OCI-LY7 (cell line): ENCODE measurements at regions not wholly inside any gene's neighbourhood (a gene's known extent, or its start where the extent isn't known, plus 50 kb on each side); places are given as distances from the start of the nearest gene placed in this dataset.

Experiments used
- BruUV-seq: library from RNA; stranded (reverse); fragments of 400-500 nt; replicated peaks from 2 replicates; lab custom pipeline; 2021; lab: Mats Ljungman, UMichigan
- CTCF ChIA-PET: fragments of 300-600 bp; sonication (Branson Sonifier 250); formaldehyde crosslinking; loops from one replicate; lab custom pipeline; 2022; ENCODE audit warnings: antibody characterized with exemption; ENCODE audit not compliant: unreplicated experiment; lab: Charles Lee
- POLR2A ChIA-PET: fragments of 300-600 bp; sonication (Branson Sonifier 250); formaldehyde crosslinking; loops from one replicate; lab custom pipeline; 2022; ENCODE audit warnings: antibody characterized with exemption; lab: Charles Lee
- DNase-seq: peaks from one replicate; pipeline ENCODE4 v3.0.0-alpha.2; 2015; ENCODE audit warnings: low spot score
- H2AFZ ChIP-seq: fragments of 200-600 bp; sonication (generic), shearing (Covaris generic); 2 replicates; pipeline ENCODE4 v1.6.1; 2014; ENCODE audit warnings: mild to moderate bottlenecking, antibody characterized with exemption, low read length, moderate library complexity
- H3K27ac ChIP-seq: fragments of 200-600 bp; sonication (generic); 2 replicates; pipeline ENCODE4 v1.5.1; 2014; ENCODE audit warnings: mixed run types, low read depth, mild to moderate bottlenecking, moderate library complexity, low read length, inconsistent platforms; ENCODE audit not compliant: poor library complexity, severe bottlenecking
- H3K36me3 ChIP-seq: fragments of 200-600 bp; sonication (generic); 2 replicates; pipeline ENCODE4 v1.6.1; 2014; ENCODE audit warnings: mild to moderate bottlenecking, antibody characterized with exemption, low read length, moderate library complexity, mixed read lengths; ENCODE audit not compliant: insufficient read depth
- H3K4me1 ChIP-seq: fragments of 200-600 bp; sonication (generic); 2 replicates; pipeline ENCODE4 v1.5.1; 2014; ENCODE audit warnings: mild to moderate bottlenecking, low read length; ENCODE audit not compliant: insufficient read depth, poor library complexity, severe bottlenecking
- H3K4me2 ChIP-seq: fragments of 200-600 bp; sonication (generic); 2 replicates; pipeline ENCODE4 v1.6.1; 2014; ENCODE audit warnings: mild to moderate bottlenecking, low read length
- H3K4me3 ChIP-seq: fragments of 200-600 bp; sonication (generic); 2 replicates; pipeline ENCODE4 v1.5.1; 2014; ENCODE audit warnings: mild to moderate bottlenecking, low read depth, low read length; ENCODE audit not compliant: poor library complexity, severe bottlenecking
- H3K79me2 ChIP-seq: fragments of 200-600 bp; sonication (generic); 2 replicates; pipeline ENCODE4 v1.6.1; 2016; ENCODE audit warnings: low read depth, mild to moderate bottlenecking, low read length, moderate library complexity, mixed read lengths; ENCODE audit not compliant: insufficient read depth
- H3K9me2 ChIP-seq: fragments of 200-600 bp; sonication (generic); 2 replicates; pipeline ENCODE4 v1.6.1; 2016; ENCODE audit warnings: mild to moderate bottlenecking, low read length, mixed read lengths; ENCODE audit not compliant: insufficient read depth
- H3K9me3 ChIP-seq: fragments of 200-600 bp; sonication (generic); 2 replicates; pipeline ENCODE4 v1.6.1; 2014; ENCODE audit warnings: mild to moderate bottlenecking, mixed run types, low read length, mixed read lengths
- H4K20me1 ChIP-seq: fragments of 200-600 bp; sonication (generic); 2 replicates; pipeline ENCODE4 v1.6.1; 2014; ENCODE audit warnings: mild to moderate bottlenecking, antibody characterized with exemption, low read length, moderate library complexity, mixed read lengths; ENCODE audit not compliant: insufficient read depth
- EZH2phosphoT487 ChIP-seq: fragments of 200-600 bp; sonication (generic); IDR thresholded peaks from 2 replicates; pipeline ENCODE4 v1.6.1; 2018; ENCODE audit warnings: low read depth, borderline replicate concordance, mild to moderate bottlenecking, mixed run types, antibody characterized with exemption, low read length, moderate library complexity, mixed read lengths
- intact Hi-C: fragments of 100-400 bp; cut with micrococcal nuclease; formaldehyde crosslinking; loops from one replicate; pipeline ENCODE4 v1.10.0; 2022; ENCODE audit not compliant: unreplicated experiment
- TF ChIP-seq, protein P1 (sequence below): fragments of 200-600 bp; sonication (generic); conservative IDR thresholded peaks from 2 replicates; pipeline ENCODE4 v1.5.1; 2014; ENCODE audit warnings: mild to moderate bottlenecking, antibody characterized with exemption, low read length, moderate library complexity, mixed read lengths

DNA sequence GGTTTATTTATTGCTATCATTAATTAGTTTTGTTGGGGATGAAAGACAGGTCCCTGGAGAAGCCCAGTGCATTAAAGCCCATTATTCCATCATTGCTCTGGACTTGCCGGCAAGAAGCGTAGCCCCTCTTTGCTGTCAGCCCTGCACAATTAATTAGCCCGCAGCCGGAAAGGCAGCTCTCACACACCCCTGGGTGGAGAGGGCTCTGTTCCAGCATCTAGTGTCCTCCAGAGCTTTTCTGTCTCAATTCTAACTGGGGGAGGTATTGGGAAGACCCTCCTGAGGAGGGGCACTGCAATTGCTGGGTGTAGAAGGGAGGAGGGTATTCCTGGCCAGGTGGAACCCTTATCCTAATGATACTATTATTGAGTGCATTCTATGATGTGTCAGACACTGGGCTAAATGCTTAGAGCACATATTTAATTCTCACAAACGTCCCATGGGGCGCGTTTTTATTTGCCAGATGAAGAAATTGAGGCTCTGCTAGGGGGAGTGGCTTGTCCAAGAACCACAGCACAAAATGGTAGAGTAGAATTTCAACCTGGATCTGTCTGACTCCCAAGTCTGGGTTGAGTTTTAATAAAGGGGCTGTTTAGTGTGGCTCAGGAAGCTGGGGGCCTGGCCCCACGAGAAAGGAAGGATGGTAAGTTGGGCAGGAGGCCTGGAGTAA lies 148.1 kb upstream of the PCBD1 start:
- Histone ChIP-seq H2AFZ (no peak overlapping the region), H3K36me3 (no peaks in the 10 kb centered on the region), H3K4me3 (no peak overlapping the region), H4K20me1 (no peaks in the 10 kb centered on the region), H3K9me3 (no peaks in the 10 kb centered on the region), H3K79me2 (no peaks in the 10 kb centered on the region), H3K9me2 (no peaks in the 10 kb centered on the region), H3K4me1 (no peaks in the 10 kb centered on the region), H3K4me2 (no peak overlapping the region), H3K27ac (no peak overlapping the region)
- BruUV-seq, result no TSS peak
- ChIA-PET POLR2A (no interaction called here), CTCF (no interaction called here)
- no peak for TF ChIP-seq EZH2phosphoT487
- TF ChIP-seq, protein P1, sequence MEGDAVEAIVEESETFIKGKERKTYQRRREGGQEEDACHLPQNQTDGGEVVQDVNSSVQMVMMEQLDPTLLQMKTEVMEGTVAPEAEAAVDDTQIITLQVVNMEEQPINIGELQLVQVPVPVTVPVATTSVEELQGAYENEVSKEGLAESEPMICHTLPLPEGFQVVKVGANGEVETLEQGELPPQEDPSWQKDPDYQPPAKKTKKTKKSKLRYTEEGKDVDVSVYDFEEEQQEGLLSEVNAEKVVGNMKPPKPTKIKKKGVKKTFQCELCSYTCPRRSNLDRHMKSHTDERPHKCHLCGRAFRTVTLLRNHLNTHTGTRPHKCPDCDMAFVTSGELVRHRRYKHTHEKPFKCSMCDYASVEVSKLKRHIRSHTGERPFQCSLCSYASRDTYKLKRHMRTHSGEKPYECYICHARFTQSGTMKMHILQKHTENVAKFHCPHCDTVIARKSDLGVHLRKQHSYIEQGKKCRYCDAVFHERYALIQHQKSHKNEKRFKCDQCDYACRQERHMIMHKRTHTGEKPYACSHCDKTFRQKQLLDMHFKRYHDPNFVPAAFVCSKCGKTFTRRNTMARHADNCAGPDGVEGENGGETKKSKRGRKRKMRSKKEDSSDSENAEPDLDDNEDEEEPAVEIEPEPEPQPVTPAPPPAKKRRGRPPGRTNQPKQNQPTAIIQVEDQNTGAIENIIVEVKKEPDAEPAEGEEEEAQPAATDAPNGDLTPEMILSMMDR, result no peak
- DNase-seq, result no peak
- intact Hi-C loops, result no loop called here

DNA sequence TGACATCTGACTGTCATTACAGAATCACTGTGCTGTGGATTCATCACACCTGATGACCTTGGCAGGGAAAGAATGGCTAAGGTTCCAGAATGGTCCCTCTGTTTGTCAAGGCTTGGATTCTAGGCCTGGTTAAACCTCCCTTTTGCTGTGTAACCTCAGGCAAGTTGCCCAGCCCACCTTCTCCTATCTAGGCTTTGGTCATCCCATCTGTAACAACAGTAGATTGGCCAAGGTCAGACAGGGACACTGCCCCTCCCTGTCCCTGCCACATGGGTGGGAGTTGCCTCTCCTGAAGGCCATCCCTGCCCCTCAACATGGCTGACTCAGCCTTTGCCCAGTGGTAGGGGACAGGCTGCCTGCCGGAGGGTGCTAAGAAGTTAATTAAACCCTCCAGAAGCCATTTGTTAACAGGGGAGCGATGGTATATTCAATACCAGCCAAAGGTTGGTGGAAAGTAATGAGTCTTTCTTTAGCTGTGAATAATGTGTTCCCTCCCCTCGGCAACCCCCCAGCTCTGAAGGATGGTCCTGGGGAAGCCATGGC lies 149.8 kb upstream of the PCBD1 start:
- no peak overlapping the region for H3K27ac ChIP-seq
- no peak overlapping the region for H2AFZ ChIP-seq
- no peaks in the 10 kb centered on the region for H3K9me3 ChIP-seq
- no peaks in the 10 kb centered on the region for H3K4me1 ChIP-seq
- H3K4me2 ChIP-seq, result no peak overlapping the region
- BruUV-seq, result no TSS peak
- no peaks in the 10 kb centered on the region for H4K20me1 ChIP-seq
- DNase-seq, result no peak
- H3K4me3 ChIP-seq, result no peak overlapping the region
- H3K9me2 ChIP-seq, result no peaks in the 10 kb centered on the region
- no peak for TF ChIP-seq EZH2phosphoT487
- TF ChIP-seq, protein P1, result no peak
- POLR2A ChIA-PET, result no interaction called here
- CTCF ChIA-PET, result no interaction called here
- no peaks in the 10 kb centered on the region for H3K36me3 ChIP-seq
- intact Hi-C loops, result no loop called here
- H3K79me2 ChIP-seq, result no peaks in the 10 kb centered on the region

DNA sequence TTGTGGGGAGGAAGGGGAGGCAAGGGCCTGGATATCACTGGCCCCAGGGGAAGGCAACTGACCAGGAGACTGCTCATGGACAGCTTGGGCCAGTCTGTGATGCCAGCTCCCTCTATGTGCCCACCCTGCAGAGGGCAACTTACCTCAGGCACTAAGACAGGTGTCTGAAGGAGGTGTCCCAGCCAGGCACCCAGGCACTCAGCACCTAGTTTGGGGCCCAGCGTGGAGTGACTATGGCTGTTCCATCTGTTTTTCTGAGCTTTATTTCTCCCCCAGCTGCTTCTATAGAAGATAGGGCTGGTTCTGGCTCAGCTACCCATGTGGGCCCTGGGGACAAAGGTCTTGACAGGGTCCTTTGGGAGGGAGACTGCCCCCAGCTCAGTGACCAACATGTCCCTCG lies 150.6 kb upstream of the PCBD1 start:
- no peak overlapping the region for H3K4me2 ChIP-seq
- ChIA-PET CTCF (no interaction called here), POLR2A (no interaction called here)
- no peak overlapping the region for H3K4me3 ChIP-seq
- H3K4me1 ChIP-seq, result no peaks in the 10 kb centered on the region
- no peak overlapping the region for H3K27ac ChIP-seq
- no peaks in the 10 kb centered on the region for H3K36me3 ChIP-seq
- no peaks in the 10 kb centered on the region for H3K9me3 ChIP-seq
- TF ChIP-seq, protein P1, result no peak
- TF ChIP-seq EZH2phosphoT487, result no peak
- no peak for DNase-seq
- no peaks in the 10 kb centered on the region for H3K79me2 ChIP-seq
- H4K20me1 ChIP-seq, result no peaks in the 10 kb centered on the region
- intact Hi-C loops, result no loop called here
- no TSS peak for BruUV-seq
- H2AFZ ChIP-seq, result no peak overlapping the region
- no peaks in the 10 kb centered on the region for H3K9me2 ChIP-seq
